ENCODE measurements at regions not wholly inside any gene's neighbourhood (a gene's known extent, or its start where the extent isn't known, plus 50 kb on each side); places are given as distances from the start of the nearest gene placed in this dataset.

- DNase-seq, result no peak
These were observed 462.9 kb downstream of the ACTL7B start for GRCh38 chr9:108392877-108393276.

- no peak for DNase-seq
These were observed 466.7 kb downstream of the ACTL7B start for GRCh38 chr9:108389056-108389455.

GRCh38 chr9:108386859-108387384 is 468.9 kb downstream of the ACTL7B start:
- DNase-seq, result no peak

- no peak for DNase-seq
These were observed 469.8 kb downstream of the ACTL7B start for GRCh38 chr9:108386032-108386431.

GRCh38 chr9:108383796-108384195 is 472.0 kb downstream of the ACTL7B start:
- DNase-seq, result no peak

GRCh38 chr9:108382310-108382709 is 473.5 kb downstream of the ACTL7B start:
- DNase-seq, result no peak

- DNase-seq, result no peak
These were observed 477.9 kb downstream of the ACTL7B start for GRCh38 chr9:108377881-108378280.

- no peak for DNase-seq
These were observed 478.4 kb downstream of the ACTL7B start for GRCh38 chr9:108377382-108377781.

- no peak for DNase-seq
These were observed 479.6 kb downstream of the ACTL7B start for GRCh38 chr9:108376140-108376539.

GRCh38 chr9:108374626-108375025 is 481.2 kb downstream of the ACTL7B start:
- no peak for DNase-seq

- DNase-seq, result no peak
These were observed 488.6 kb downstream of the ACTL7B start for GRCh38 chr9:108367188-108367587.

- no peak for DNase-seq
These were observed 492.5 kb downstream of the ACTL7B start for GRCh38 chr9:108363311-108363710.

GRCh38 chr9:108360304-108360703 is 495.5 kb downstream of the ACTL7B start:
- no peak for DNase-seq

GRCh38 chr9:108356806-108357205 is 499.0 kb downstream of the ACTL7B start:
- no peak for DNase-seq

GRCh38 chr9:108351571-108351970 is 504.2 kb downstream of the ACTL7B start:
- DNase-seq, result no peak

GRCh38 chr9:108347463-108348188 is 508.2 kb downstream of the ACTL7B start:
- no peak for DNase-seq

GRCh38 chr9:108345826-108346225 is 510.0 kb downstream of the ACTL7B start:
- no peak for DNase-seq

GRCh38 chr9:108339251-108339650 is 516.5 kb downstream of the ACTL7B start:
- no peak for DNase-seq

- DNase-seq, result no peak
These were observed 519.2 kb downstream of the ACTL7B start for GRCh38 chr9:108336575-108336974.

GRCh38 chr9:108333530-108333983 is 522.2 kb downstream of the ACTL7B start:
- DNase-seq, result no peak

GRCh38 chr9:108331596-108331995 is 524.2 kb downstream of the ACTL7B start:
- DNase-seq, result no peak

- DNase-seq, result no peak
These were observed 530.4 kb downstream of the ACTL7B start for GRCh38 chr9:108325406-108325805.

GRCh38 chr9:108323615-108324014 is 532.2 kb downstream of the ACTL7B start:
- no peak for DNase-seq

GRCh38 chr9:108322326-108323098 is 533.3 kb downstream of the ACTL7B start:
- no peak for DNase-seq

Measured in CD4-positive, alpha-beta T cell treated with Interleukin-4 for 4 hours (primary cell).